HG03159 (cell line): ENCODE measurements at regions not wholly inside any gene's neighbourhood (a gene's known extent, or its start where the extent isn't known, plus 50 kb on each side); places are given as distances from the start of the nearest gene placed in this dataset.
"Not testable (repeated sequence)": the region's sequence is repeated elsewhere in the genome, so short reads cannot be mapped to it uniquely, and the experiment has no call there.

ENCODE experiments used
- ATAC-seq: cut with Tn5 transposase; IDR thresholded peaks from one replicate; pipeline ENCODE4 v1.9.1; 2021; ENCODE audit warnings: mild to moderate bottlenecking, moderate library complexity; ENCODE audit not compliant: unreplicated experiment

DNA sequence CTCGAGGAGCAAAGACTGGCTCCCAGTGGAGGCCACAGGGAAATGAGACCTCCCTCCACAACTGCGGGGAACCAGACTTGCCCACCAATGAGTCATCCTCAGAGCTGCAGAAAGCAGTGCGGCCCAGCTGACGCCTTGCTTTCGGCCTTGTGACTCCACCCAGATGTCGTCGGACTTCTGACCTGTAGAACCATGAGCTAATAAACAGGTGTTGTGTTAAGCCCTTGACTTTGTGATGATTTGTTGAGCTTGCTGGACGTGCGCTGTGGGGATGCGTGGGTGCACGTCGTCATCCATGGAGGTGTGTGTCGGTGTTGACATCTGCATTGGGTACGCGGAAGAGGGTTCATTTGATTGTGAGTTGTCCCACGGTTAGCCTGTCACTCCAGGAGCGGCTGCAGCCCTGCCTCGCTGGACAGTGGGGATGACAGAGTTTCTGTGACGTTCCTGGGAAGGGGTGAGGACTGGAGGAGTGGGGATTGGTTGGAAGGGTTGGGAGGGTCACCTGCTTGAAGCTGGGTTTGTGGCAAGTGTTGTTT is 154.1 kb downstream of the SH3BP4 start:
- ATAC-seq: no peak

DNA sequence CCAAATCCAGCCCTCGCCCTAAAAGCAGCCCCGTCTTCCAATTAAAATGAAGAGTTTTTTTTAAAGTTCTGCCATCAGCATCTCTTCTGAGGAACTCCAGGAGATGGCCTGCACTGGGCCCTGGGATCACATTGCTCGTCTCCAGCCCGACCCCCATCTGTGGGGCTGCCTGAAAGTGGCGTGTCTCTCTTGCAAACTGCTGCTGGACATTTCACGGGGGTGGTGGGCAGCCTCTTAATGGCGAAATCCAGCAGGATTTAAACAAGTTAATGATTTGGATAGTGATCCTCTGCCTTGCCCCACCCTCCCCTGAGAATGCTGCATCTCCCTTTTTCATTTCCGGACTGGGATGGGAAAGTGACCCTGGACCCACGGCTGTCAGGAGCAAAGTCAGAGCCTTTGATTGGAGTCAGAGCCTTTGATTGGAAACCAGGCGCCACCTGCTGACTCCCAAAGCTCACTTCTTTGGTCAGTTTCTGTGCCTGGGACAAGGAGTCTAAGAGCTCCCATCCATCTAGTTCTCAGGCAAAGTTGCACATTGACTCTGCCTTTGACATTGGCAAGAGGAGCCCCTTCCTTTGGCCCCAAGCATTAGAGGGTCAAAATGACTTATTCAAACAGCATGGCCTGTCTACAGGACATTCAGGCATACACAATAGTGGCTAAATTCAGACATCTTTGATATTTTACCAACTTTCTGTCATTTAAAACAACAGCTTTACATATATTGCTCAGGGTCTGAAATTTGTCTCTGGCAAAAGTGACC is 155.2 kb downstream of the SH3BP4 start:
- ATAC-seq: no peak

DNA sequence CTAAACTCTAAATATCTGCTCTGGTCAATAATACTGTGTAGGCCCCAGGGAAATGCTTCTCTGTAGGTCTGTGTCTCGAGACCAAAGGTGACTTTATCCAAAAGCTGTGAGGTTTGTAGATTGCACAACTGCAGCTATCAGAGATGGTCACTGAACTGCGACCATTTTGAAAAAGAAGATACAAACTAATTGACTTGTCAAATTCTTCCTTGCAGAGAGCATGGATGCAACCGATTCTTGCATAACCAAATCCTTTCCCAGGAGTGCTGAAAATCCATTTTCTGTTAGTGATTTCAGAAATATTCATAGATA is 155.8 kb downstream of the SH3BP4 start:
- ATAC-seq: no peak

DNA sequence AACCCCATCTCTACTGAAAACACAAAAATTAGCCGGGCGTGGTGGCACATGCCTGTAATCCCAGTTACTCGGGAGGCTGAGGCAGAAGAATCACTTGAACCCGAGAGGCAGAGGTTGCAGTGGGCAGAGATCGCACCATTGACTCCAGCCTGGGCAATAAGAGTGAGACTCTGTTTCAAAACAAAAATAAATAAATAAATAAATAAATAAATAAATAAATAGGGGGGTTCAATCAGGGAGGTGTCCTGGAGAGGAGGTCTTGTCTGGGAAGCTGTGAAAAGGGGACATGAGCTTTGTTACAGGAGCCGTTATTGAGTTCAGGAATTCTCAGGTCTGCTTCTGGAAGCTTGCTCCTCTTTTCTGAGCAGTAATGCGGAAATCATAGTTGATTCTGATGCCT is 157.7 kb downstream of the SH3BP4 start:
- not testable (repeated sequence) for ATAC-seq

DNA sequence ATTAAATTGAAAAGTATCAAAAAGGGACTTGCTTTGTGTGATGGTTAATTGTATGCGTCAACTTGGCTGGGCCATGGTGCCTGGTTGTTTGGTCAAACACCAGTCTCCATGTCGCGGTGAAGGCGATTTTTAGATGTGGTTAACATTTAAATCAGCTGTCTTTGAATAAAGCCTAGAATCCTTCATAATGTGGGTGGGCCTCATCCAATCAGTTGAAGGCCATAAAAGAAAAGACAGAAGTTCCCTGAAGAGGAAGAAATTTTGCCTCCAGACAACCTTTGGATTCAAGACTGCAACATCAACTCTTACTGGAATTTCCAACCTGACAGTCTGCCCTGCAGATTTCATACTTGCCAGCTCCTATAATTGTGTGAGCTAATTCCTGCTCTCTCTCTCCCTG is 160.5 kb downstream of the SH3BP4 start:
- no peak for ATAC-seq

DNA sequence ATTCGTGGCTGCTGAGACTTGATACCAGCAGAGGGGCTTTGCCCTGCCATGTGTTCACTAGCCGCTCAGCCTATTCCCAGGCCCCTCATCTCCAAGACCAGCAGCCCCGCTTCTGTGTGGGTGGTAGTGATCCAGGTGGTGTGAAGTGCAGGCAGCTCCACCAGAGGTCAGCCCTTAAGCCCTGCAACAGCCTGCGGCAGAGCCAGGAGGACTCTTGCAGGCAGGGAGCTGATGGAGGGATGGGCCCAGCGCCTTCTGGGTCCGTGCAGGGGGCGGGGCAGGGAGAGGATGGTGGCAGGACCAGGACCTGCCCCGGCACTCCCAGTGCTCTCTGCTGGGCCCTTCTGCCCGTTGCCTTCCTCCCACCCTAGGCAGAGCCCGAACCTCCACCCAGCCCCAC is 162.0 kb downstream of the SH3BP4 start:
- ATAC-seq: no peak

DNA sequence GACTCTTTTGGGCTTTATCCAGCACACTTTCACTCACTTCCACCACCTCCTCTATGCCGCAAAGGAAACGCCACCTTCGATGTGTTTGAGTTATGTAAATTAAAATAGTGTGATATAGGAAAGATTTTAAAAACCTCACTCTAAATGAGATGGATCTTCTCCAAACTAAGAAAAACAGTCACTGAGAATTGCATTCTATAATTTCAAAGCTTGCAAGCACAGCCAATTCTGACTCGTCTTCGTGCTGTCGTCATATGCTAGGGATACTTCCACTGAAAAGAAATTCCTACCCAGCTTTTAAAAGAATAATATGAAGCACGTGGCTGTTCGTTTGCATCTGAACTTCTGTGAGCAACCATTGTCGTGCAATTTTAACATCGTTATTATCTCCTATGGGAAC is 162.5 kb downstream of the SH3BP4 start:
- ATAC-seq: no peak

DNA sequence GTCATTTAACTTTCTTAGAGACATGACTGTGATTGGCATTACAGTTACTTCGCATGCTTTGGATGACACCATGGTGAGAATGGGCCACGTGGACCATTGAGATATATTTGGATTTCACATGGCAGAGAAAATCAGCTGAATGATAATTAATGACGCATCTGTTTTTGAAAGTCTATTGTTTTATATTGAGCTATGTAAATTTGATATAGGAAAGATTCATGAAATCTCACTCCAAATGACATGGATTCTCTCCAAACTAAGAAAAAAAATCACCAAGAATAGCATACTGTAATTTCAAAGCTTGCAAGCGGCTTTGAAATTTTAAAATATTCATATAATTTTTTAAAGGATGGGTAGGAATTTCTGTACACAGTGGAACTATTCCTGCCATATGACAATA is 163.7 kb downstream of the SH3BP4 start:
- ATAC-seq: no peak

DNA sequence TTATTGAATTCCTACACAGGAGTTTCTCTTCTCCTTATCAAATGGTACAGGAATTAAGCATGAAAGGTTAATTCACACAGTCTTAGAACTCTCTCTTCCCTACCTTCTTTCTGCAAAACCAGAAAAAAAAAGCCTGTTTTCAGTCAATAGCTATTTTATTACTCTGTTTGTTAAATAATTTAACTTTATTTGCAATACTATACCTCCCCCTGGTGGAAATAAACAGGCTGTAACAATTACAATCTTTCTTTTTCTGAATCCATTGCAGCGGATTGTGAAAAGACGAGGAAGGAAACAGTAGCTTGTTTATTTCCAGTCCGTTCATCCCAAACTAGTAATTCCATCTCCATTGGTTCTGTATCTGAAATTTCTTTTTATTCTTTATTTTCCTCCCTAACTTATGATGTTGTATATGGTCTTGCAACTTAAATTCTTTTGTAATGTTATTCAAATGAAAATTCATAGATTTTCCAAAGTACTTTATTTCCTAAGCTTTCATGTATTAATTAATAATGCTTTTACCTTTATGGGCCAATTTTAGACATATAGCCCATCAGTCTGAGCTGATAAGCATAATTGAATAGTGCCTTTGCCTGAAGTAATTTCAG is 165.2 kb downstream of the SH3BP4 start:
- ATAC-seq: no peak

DNA sequence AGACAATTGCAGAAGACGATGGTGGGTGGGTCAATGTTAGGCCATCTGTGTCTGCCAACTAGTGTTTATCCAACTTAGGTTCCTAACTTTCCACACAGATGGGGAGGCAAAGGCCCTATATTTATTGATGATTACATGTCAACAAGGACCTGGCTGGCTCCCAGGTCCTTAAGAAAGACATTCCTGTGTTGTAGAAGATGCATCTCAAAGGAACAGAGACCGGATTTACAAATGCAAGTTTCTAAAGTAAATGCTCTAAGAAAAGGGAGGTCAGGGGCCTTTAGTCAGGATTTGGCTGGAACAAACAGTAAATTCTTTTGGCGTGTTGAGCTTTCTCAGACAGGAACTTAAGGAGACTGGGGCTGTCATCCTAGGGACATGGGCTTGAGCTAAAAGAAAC is 175.0 kb downstream of the SH3BP4 start:
- no peak for ATAC-seq

DNA sequence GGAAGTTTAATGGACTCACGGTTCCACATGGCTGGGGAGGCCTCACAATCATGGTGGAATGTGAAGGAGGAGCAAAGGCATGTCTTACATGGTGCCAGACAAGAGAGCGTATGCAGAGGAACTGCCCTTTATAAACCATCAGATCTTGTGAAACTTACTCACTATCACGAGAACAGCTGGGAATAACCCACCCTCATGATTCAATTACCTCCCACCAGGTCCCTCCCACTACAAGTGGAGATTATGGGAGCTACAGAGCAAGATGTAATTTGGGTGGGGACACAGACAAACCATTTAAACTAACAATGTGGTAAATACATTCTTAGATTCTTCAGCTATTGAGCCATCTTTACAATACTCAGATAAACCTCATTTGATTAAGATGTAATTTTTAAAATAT is 176.1 kb downstream of the SH3BP4 start:
- ATAC-seq: no peak

DNA sequence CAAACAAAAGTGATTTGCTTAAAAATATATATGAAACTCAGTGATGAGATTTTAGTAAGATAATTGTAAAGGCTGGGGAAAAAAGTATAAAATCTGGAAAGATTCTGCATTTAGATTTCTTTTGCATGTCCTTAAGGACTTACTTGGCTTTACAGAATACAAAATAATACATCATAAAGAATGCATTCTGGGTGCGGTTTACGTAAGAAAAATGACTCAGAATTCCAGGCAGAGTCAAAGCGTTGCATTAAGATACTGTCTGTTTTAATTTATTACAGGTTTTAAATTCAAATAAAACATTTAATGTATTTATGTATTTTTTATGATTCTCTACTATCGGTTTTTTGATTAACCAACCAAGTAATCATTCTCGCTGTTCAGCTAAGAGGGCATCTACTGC is 178.0 kb downstream of the SH3BP4 start:
- no peak for ATAC-seq

DNA sequence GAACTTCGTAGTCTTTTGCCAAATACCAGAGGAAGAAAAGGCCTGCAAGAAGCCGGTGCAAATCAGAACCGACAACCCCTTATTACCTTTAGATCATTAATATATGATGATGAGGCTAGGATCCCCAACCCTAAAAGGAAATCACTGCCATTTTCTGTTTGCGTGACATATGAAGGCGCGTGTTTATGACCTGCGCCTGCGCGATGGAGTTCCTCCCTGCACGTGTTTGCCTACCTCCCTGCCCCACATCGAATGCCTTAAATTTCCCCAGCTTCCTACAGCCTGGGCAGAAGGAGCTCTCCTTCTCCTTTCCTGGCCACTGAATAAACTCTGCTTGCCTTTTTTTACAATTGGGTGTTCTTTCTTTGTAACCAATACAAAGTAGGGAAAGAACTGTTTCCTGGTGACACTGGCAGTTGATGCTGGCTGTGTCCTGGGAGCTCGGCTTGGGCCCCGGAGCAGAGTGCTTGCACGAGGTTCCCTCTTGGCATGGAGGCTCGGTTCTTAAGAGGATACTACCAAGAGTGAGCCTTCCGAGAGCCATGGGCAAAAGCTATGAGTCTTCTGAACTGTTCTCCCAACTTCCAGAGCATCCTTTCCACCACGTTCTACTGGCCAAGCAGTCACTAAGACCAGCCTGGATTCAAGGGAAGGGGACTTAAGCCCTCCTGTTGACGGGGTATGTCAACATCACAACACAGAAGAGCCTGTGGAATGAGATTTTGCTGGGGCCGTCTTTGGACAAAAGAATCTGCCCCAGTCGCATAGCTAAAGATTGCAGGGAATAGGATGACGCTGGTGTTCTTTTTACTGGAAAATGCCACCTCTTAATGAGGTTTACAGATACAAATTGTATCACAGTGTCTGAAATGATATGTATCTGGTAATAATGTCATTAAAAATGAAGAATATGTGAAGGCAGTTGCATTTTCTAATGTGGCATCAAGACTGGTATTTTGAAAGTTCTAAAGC is 179.8 kb downstream of the SH3BP4 start:
- ATAC-seq: no peak

DNA sequence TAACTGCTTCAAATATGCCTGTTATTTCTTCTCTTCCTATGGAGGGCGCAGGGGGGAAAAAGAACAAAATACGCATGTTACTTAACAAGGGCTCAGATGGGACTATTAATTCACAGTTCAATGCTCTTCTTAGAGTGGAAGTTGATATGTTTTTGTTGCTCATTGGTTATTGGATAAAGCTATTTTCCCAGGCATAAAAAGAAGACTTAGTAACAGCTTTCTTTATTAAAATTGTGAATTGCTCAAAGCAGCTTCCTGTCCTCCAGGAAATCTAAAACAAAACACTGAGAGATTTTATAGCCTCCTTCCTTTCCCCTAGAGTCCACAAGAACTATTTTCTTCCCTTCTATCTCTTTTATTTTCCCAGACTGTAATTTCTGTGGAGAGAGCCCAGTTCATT is 180.8 kb downstream of the SH3BP4 start:
- no peak for ATAC-seq

DNA sequence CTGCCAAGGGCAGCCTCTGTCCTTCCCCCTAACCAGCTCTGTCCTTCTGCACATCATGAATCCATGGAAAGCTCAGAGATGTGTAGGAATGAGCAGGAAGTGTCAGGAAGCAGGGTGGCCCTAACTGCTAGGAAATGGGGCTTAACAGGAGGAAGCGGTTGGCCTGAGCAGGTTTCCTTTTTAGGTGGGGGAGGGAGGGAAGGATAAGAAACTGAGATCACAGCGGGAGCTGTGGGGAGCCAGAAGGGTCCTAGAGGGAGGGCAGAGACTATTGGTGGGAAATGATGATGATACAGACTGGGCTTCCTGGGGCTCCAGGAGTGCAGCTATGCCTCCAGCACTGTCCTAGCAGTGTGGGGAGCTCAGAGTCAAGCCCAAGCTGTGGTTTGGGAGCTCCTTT is 182.0 kb downstream of the SH3BP4 start:
- no peak for ATAC-seq

DNA sequence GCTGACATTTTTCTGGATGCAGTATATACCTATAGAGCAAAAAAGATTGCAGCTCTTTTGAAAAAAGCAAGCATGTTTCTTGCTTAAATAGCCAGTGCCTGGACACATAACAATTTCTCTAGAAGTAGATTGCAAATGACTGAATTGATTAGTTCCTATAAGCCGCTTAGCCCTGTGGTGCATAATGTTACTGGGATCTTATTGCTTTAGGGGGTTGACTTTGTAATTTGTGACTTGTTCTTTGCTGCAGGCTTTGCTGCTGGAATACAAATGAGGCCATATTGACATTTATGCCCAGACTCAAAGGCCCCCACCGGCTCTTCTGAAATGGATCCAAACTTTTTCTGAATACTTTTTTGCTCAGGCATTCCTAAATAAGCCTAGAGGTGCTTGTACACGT is 182.6 kb downstream of the SH3BP4 start:
- no peak for ATAC-seq

DNA sequence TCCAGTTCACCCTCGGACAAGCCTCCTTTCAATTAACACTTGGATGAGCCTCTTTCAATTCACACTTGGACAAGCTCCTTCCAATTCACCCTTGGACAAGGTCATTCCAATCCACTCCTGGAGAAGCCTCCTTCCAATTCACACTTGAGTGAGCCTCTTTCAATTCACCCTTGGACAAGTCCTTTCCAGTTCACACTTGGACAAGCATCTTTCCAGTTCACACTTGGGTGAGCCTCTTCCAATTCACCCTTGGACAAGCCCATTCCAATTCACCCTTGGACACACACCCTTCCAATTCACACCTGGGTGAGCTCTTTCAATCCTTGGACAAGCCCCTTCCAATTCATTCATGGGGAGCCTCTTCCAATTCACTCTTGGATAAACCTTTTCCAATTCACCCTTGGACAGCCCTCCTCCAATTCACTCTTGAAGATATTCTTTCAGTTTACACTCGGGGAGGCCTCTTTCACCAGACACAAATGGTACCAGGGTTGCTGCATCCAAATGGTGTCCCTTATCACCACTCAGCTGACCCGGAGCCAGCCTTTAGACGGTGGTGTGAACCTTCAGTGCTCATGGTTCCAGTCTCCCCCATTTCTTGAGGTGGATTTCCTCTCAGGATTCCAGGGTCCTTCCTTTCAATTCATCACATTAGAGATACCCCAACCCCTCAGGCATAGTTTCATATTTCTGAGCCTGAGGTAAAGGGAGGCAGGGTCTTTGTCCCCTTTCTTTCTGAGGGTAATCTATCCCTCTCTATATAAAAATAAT is 183.6 kb downstream of the SH3BP4 start:
- no peak for ATAC-seq

DNA sequence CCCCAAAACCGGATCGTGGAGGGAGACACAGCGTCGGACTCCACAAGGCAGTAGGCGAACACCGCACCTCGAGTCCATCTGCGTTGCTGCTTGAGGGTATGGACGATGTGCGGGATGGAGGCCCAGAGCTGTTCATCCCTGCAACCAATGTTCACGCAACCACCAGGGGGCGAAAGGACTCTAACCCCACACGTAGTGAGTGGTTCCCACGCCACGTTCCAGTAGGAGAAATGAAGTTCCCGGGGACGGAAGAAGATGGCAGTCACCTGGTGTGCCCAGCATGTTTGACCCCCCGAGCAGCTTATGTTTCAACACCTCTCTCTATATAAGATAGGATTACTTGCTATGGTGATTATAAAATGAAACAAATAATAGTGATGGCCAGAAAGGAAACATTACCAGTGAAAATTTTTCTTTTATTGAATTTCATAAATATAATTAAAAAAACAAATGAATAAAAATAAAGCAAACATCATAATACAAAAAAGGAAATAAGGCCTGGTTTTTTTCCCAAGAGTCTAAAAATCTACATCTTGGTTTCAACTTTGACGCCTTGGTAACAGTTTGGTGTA is 184.3 kb downstream of the SH3BP4 start:
- peak; percentile 57 for ATAC-seq

DNA sequence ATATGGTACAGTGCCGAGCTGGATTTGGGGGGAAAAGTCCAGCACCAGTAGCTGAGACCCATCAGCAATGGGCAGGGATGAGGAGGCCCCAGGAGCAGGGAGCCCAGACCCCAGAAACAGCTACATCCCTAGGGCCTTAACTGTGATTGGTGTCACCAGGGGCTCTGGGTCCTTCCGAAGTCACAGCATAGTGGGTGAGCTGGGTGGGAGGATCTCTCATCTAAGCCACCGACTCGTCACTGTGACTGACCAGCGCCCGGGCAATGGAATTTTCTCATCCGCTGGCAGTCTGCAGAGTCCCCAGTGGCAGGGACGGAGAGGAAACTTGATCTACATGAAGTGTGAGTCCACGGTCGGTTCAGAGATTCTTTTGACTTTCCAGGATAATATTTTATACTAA is 186.5 kb downstream of the SH3BP4 start:
- no peak for ATAC-seq

DNA sequence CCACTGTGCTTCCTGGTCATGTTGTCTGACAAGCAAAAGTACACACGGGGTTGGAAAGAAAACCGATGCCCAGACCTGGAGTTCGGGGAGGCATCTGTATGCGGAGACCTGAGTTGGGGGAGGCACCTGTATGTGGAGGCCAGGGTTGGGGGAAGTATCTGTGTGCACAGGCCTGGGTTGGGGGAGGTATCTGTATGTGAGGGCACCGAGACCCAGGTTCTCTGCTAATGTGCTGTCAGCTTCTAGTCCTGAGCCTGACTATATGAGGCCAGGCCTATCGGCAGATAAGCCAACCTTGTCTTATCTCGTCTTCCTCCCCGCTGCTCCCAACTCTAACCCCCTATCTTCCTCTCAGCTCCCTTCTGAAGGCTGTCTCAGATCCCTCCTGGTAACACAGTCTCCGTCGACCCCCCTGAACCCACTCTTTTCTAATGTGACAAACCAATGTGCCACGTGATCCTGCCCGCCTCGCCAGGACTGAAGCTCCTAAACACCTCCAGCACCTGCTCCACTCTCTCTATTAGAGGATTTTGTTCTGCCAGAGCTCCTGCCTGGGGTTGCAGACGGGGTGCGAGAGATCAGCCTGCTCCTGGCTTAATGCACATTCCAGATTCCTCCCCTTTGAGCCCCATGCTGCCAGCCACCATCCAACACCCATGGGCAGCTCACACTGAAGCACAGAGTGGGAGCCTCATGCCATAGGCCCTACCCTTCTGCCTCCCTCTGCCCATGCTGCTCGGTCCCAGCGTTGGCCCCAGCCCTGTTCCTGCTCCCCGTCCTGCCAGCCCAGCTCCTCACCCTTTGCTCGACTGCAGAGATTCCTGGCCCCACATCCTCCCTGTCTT is 188.4 kb downstream of the SH3BP4 start:
- ATAC-seq: no peak
